Astrocyte (in vitro differentiated cells and primary cell): ENCODE measurements at regions not wholly inside any gene's neighbourhood (a gene's known extent, or its start where the extent isn't known, plus 50 kb on each side); places are given as distances from the start of the nearest gene placed in this dataset.
"Not testable (repeated sequence)": the region's sequence is repeated elsewhere in the genome, so short reads cannot be mapped to it uniquely, and the experiment has no call there.

Experiments
- DNase-seq: peaks from one replicate; pipeline ENCODE4 v3.0.0-alpha.2; 2010; ENCODE audit warnings: low read depth
- FAIRE-seq: peaks from 2 replicates; lab custom pipeline; 2011; peaks lifted over from hg19 to GRCh38; lab: Jason Lieb, UNC
- H2AFZ ChIP-seq: 2 replicates; pipeline ENCODE4 v1.6.0; 2012; ENCODE audit warnings: low read depth, low read length, inconsistent platforms
- H3K27ac ChIP-seq: 2 replicates; pipeline ENCODE4 v1.5.1; 2011; ENCODE audit warnings: low read depth, low read length, inconsistent platforms
- H3K27me3 ChIP-seq: 2 replicates; pipeline ENCODE4 v1.6.0; 2011; ENCODE audit warnings: low read length, inconsistent platforms; ENCODE audit not compliant: insufficient read depth
- H3K36me3 ChIP-seq: 2 replicates; pipeline ENCODE4 v1.5.1; 2011; ENCODE audit warnings: low read length, inconsistent platforms; ENCODE audit not compliant: insufficient read depth
- H3K4me1 ChIP-seq: 2 replicates; pipeline ENCODE4 v1.5.1; 2011; ENCODE audit warnings: low read length, inconsistent platforms; ENCODE audit not compliant: insufficient read depth
- H3K4me2 ChIP-seq: 2 replicates; pipeline ENCODE4 v1.6.0; 2012; ENCODE audit warnings: low read length, inconsistent platforms
- H3K4me3 ChIP-seq: 2 replicates; pipeline ENCODE4 v1.5.1; 2011; ENCODE audit warnings: low read depth, mild to moderate bottlenecking, low read length, inconsistent platforms; ENCODE audit not compliant: insufficient read depth
- H3K79me2 ChIP-seq: 2 replicates; pipeline ENCODE4 v1.6.0; 2012; ENCODE audit warnings: mild to moderate bottlenecking, low read length, inconsistent platforms; ENCODE audit not compliant: insufficient read depth
- H3K9ac ChIP-seq: 2 replicates; pipeline ENCODE4 v1.6.0; 2012; ENCODE audit warnings: mild to moderate bottlenecking, low read length, inconsistent platforms
- H3K9me3 ChIP-seq: 2 replicates; pipeline ENCODE4 v1.5.1; 2012; ENCODE audit warnings: low read depth, mild to moderate bottlenecking, low read length, inconsistent platforms; ENCODE audit not compliant: insufficient read depth
- H4K20me1 ChIP-seq: 2 replicates; pipeline ENCODE4 v1.6.0; 2012; ENCODE audit warnings: low read length, inconsistent platforms; ENCODE audit not compliant: insufficient read depth
- H3K27ac Mint-ChIP-seq: one replicate; pipeline ENCODE4 v1.8.0; 2021; ENCODE audit warnings: mild to moderate bottlenecking, mixed read lengths; ENCODE audit not compliant: unreplicated experiment
- H3K27me3 Mint-ChIP-seq: one replicate; pipeline ENCODE4 v1.8.0; 2021; ENCODE audit warnings: low read depth, mixed read lengths; ENCODE audit not compliant: unreplicated experiment
- H3K36me3 Mint-ChIP-seq: one replicate; pipeline ENCODE4 v1.8.0; 2021; ENCODE audit warnings: low read depth, mixed read lengths; ENCODE audit not compliant: unreplicated experiment
- H3K4me1 Mint-ChIP-seq: one replicate; pipeline ENCODE4 v1.8.0; 2021; ENCODE audit warnings: low read depth, mixed read lengths; ENCODE audit not compliant: unreplicated experiment
- H3K4me3 Mint-ChIP-seq: one replicate; pipeline ENCODE4 v1.8.0; 2021; ENCODE audit warnings: mild to moderate bottlenecking, moderate library complexity, mixed read lengths; ENCODE audit not compliant: unreplicated experiment
- H3K9me3 Mint-ChIP-seq: one replicate; pipeline ENCODE4 v1.8.0; 2021; ENCODE audit warnings: mild to moderate bottlenecking, mixed read lengths; ENCODE audit not compliant: unreplicated experiment
- EZH2 ChIP-seq: IDR thresholded peaks from 2 replicates; pipeline ENCODE4 v1.6.1; 2012; ENCODE audit warnings: mild to moderate bottlenecking, low read length, inconsistent platforms; ENCODE audit not compliant: insufficient read depth
- TF ChIP-seq, protein P1 (sequence below): IDR thresholded peaks from 2 replicates; pipeline ENCODE4 v1.5.1; 2011; ENCODE audit warnings: low read depth, mild to moderate bottlenecking, inconsistent platforms, low read length, moderate library complexity; ENCODE audit not compliant: insufficient read depth

DNA sequence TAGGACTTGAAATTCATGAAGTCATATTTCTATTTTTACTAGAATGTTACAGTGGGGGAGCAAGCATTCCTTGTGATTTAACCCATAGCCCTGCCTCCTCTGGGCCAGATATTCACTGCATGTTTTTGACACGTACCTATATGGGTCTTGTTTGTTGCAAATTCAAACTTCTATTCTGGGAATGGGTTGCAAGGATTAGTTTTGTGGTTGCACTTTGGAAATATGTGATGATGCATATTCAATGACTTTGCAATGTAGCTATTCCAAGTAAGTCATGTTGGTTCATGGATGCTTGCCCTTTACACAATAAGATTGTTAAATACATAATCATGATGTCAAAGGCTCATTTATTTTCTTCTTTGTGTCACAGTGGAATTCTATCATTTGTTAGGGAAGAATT is 440.8 kb downstream of the TDRD3 start:
- no peak for TF ChIP-seq EZH2
- TF ChIP-seq, protein P1, sequence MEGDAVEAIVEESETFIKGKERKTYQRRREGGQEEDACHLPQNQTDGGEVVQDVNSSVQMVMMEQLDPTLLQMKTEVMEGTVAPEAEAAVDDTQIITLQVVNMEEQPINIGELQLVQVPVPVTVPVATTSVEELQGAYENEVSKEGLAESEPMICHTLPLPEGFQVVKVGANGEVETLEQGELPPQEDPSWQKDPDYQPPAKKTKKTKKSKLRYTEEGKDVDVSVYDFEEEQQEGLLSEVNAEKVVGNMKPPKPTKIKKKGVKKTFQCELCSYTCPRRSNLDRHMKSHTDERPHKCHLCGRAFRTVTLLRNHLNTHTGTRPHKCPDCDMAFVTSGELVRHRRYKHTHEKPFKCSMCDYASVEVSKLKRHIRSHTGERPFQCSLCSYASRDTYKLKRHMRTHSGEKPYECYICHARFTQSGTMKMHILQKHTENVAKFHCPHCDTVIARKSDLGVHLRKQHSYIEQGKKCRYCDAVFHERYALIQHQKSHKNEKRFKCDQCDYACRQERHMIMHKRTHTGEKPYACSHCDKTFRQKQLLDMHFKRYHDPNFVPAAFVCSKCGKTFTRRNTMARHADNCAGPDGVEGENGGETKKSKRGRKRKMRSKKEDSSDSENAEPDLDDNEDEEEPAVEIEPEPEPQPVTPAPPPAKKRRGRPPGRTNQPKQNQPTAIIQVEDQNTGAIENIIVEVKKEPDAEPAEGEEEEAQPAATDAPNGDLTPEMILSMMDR = no peak
- peaks cover 2% of the 10 kb centered on the region for H3K9me3 Mint-ChIP-seq

GRCh38 chr13:60836821-60837220 is 439.8 kb downstream of the TDRD3 start:
- Histone ChIP-seq H2AFZ (no peak overlapping the region), H3K9me3 (no peaks in the 10 kb centered on the region), H3K4me2 (no peak overlapping the region), H4K20me1 (no peaks in the 10 kb centered on the region), H3K4me3 (no peak overlapping the region), H3K9ac (no peak overlapping the region), H3K36me3 (no peaks in the 10 kb centered on the region), H3K79me2 (no peaks in the 10 kb centered on the region), H3K27me3 (no peaks in the 10 kb centered on the region), H3K4me1 (no peaks in the 10 kb centered on the region), H3K27ac (no peak overlapping the region)
- FAIRE-seq = no peak
- peaks cover 8% of the 10 kb centered on the region for H3K4me1 Mint-ChIP-seq
- no peak overlapping the region for H3K27ac Mint-ChIP-seq
- H3K4me3 Mint-ChIP-seq = no peak overlapping the region
- H3K36me3 Mint-ChIP-seq = no peaks in the 10 kb centered on the region
- no peak for TF ChIP-seq EZH2
- TF ChIP-seq, protein P1 = no peak
- no peak for DNase-seq
- H3K9me3 Mint-ChIP-seq = peaks cover 2% of the 10 kb centered on the region
- H3K27me3 Mint-ChIP-seq = no peaks in the 10 kb centered on the region

More for the DNA sequence above, 440.8 kb downstream of the TDRD3 start:
- Histone ChIP-seq H3K4me3 (no peak overlapping the region), H2AFZ (no peak overlapping the region), H3K9ac (no peak overlapping the region), H3K79me2 (no peaks in the 10 kb centered on the region), H3K9me3 (no peaks in the 10 kb centered on the region), H3K27me3 (no peaks in the 10 kb centered on the region), H3K36me3 (no peaks in the 10 kb centered on the region), H3K27ac (no peak overlapping the region), H4K20me1 (no peaks in the 10 kb centered on the region), H3K4me1 (no peaks in the 10 kb centered on the region), H3K4me2 (no peak overlapping the region)
- FAIRE-seq = no peak
- DNase-seq = peak; percentile 60
- Mint-ChIP-seq H3K27me3 (no peaks in the 10 kb centered on the region), H3K4me1 (peaks cover 8% of the 10 kb centered on the region), H3K27ac (no peak overlapping the region), H3K4me3 (no peak overlapping the region), H3K36me3 (no peaks in the 10 kb centered on the region)

GRCh38 chr13:60811581-60811980 is 414.6 kb downstream of the TDRD3 start:
- DNase-seq (no peak), FAIRE-seq (no peak)
- H3K4me3 ChIP-seq = no peak overlapping the region
- H3K79me2 ChIP-seq = no peaks in the 10 kb centered on the region
- Mint-ChIP-seq H3K27me3 (no peaks in the 10 kb centered on the region), H3K36me3 (no peaks in the 10 kb centered on the region), H3K9me3 (no peaks in the 10 kb centered on the region), H3K27ac (no peak overlapping the region), H3K4me1 (no peaks in the 10 kb centered on the region), H3K4me3 (no peak overlapping the region)
- no peaks in the 10 kb centered on the region for H3K9me3 ChIP-seq
- no peaks in the 10 kb centered on the region for H3K36me3 ChIP-seq
- no peak overlapping the region for H3K4me2 ChIP-seq
- no peak overlapping the region for H2AFZ ChIP-seq
- H3K27me3 ChIP-seq = no peaks in the 10 kb centered on the region
- no peak overlapping the region for H3K9ac ChIP-seq
- no peaks in the 10 kb centered on the region for H4K20me1 ChIP-seq
- H3K27ac ChIP-seq = no peak overlapping the region
- TF ChIP-seq, protein P1 = no peak
- TF ChIP-seq EZH2 = no peak
- no peaks in the 10 kb centered on the region for H3K4me1 ChIP-seq

GRCh38 chr13:60805640-60806039 is 408.6 kb downstream of the TDRD3 start:
- not testable (repeated sequence) for H3K9me3 ChIP-seq, DNase-seq, H3K36me3 Mint-ChIP-seq, H2AFZ ChIP-seq, H3K36me3 ChIP-seq, H3K4me1 ChIP-seq, H3K4me2 ChIP-seq, H3K79me2 ChIP-seq, H3K27ac ChIP-seq, H3K4me1 Mint-ChIP-seq, H3K27me3 Mint-ChIP-seq, H3K4me3 ChIP-seq, H3K4me3 Mint-ChIP-seq, H3K27me3 ChIP-seq, FAIRE-seq, H3K27ac Mint-ChIP-seq, H4K20me1 ChIP-seq, H3K9me3 Mint-ChIP-seq, H3K9ac ChIP-seq
